ENCODE measurements at regions not wholly inside any gene's neighbourhood (a gene's known extent, or its start where the extent isn't known, plus 50 kb on each side); places are given as distances from the start of the nearest gene placed in this dataset.

GRCh38 chr6:84282550-84282949 is 55.1 kb upstream of the CEP162 start:
- Histone ChIP-seq H3K23me2 (ENCODE audit: low read depth, low read length) (no peaks in the 10 kb centered on the region; the same call in 1 of the 2 replicates), H4K5ac (ENCODE audit: insufficient read length, low read depth, low read length) (no peak overlapping the region), H3K79me2 (ENCODE audit: control insufficient read depth in 1 of 2, insufficient read depth in 2 of 2, low read length in 2 of 2) (no peaks in the 10 kb centered on the region), H3K4me1 (replicated peaks in 1 of 4; ENCODE audit: control insufficient read depth in 3 of 4, insufficient read depth in 4 of 4, low read length in 3 of 4) (peaks cover 0 to 3% (median 0%) of the 10 kb centered on the region in 4 experiments; a peak in 1 of 7 replicates), H3K56ac (replicated peaks; ENCODE audit: insufficient read length, low read depth, low read length) (no peak overlapping the region), H2BK15ac (ENCODE audit: low read length) (no peak overlapping the region), H3K14ac (ENCODE audit: insufficient read length) (no peak overlapping the region), H3K27me3 (replicated peaks in 1 of 4; ENCODE audit: control insufficient read depth in 3 of 4, extremely low read depth in 1 of 4, insufficient read depth in 3 of 4, low read length in 3 of 4) (no peaks in the 10 kb centered on the region), H4K20me1 (replicated peaks in 1 of 2; ENCODE audit: control insufficient read depth in 1 of 2, insufficient read depth in 2 of 2, low read length in 2 of 2) (no peaks in the 10 kb centered on the region), H3K4me2 (ENCODE audit: insufficient read depth in 1 of 2, low read depth in 2 of 2, low read length in 2 of 2) (no peak overlapping the region), H4K91ac (replicated peaks; ENCODE audit: insufficient read length, low read length) (no peak overlapping the region), H2BK120ac (replicated peaks; ENCODE audit: low read depth, low read length) (no peak overlapping the region), H3K36me3 (ENCODE audit: control insufficient read depth in 2 of 4, insufficient read depth in 4 of 4, low read length in 3 of 4) (no peaks in the 10 kb centered on the region), H3K23ac (ENCODE audit: insufficient read length) (no peak overlapping the region), H3K9me3 (ENCODE audit: insufficient read depth in 2 of 2, low read depth in 1 of 2, low read length in 1 of 2) (no peaks in the 10 kb centered on the region), H3K18ac (ENCODE audit: extremely low read depth, low read length) (no peak overlapping the region), H3K79me1 (ENCODE audit: low read depth, low read length) (no peaks in the 10 kb centered on the region), H3K4ac (replicated peaks; ENCODE audit: insufficient read length, low read depth, low read length) (no peak overlapping the region), H3K4me3 (ENCODE audit: extremely low read depth in 1 of 4, insufficient read depth in 2 of 4, low read depth in 3 of 4, low read length in 4 of 4) (no peak overlapping the region), H3K9ac (replicated peaks in 1 of 4; ENCODE audit: extremely low read depth in 1 of 4, low read depth in 3 of 4, low read length in 3 of 4) (no peak overlapping the region), H2BK5ac (ENCODE audit: low read depth, low read length) (no peak overlapping the region), H4K8ac (ENCODE audit: extremely low read depth, insufficient read depth, low read length) (no peak overlapping the region), H2AFZ (ENCODE audit: low read length) (no peak overlapping the region), H2AK5ac (ENCODE audit: low read depth, low read length) (no peak overlapping the region), H2BK12ac (ENCODE audit: low read depth, low read length) (no peak overlapping the region), H3K27ac (ENCODE audit: low read depth, low read length) (no peak overlapping the region), H2BK20ac (ENCODE audit: low read length) (no peak overlapping the region)
- CTCF ChIA-PET (ENCODE audit: partially characterized antibody): interaction anchor here (1.7 to 2.3 kb wide), 2 partner anchors 26 to 63 kb away, joined by 3 to 6 read pairs; no protein-coding TSS in a partner anchor
- POLR2A ChIA-PET (ENCODE audit: partially characterized antibody): no interaction called here
- TF ChIP-seq POLR2A (IDR thresholded peaks at IDR 0.05; ENCODE audit: control extremely low read depth in 1 of 2, low read depth in 2 of 2, low read length in 2 of 2) (no peak), FOSL1 (IDR thresholded peaks at IDR 0.05; ENCODE audit: insufficient read depth, low read depth, low read length) (no peak), CTCF (IDR thresholded peaks at IDR 0.05; ENCODE audit: control extremely low read depth in 1 of 3, insufficient read depth in 1 of 3, low read depth in 1 of 3, low read length in 3 of 3) (no peak), BCL11A (IDR thresholded peaks at IDR 0.05; ENCODE audit: low read depth in 2 of 2, low read length in 2 of 2) (no peak), TBP (IDR thresholded peaks at IDR 0.05; ENCODE audit: low read depth, low read length) (no peak), CBX5 (IDR thresholded peaks at IDR 0.05; ENCODE audit: low read depth, low read length) (no peak), SIX5 (IDR thresholded peaks at IDR 0.05; ENCODE audit: low read depth, low read length) (no peak), JUND (IDR thresholded peaks at IDR 0.05; ENCODE audit: low read length) (no peak), RXRA (IDR thresholded peaks at IDR 0.05; ENCODE audit: insufficient read depth, low read depth, low read length) (no peak), POU5F1 (IDR thresholded peaks at IDR 0.05; ENCODE audit: low read depth, low read length) (no peak), PHF8 (conservative IDR thresholded peaks at IDR 0.05; ENCODE audit: low read depth, low read length) (no peak)
- DNase-seq (ENCODE audit: low read depth in 1 of 2, low spot score in 2 of 2): no peak
- WGBS, 2 experiments (ENCODE audit: extremely low coverage in 1 of 2, insufficient coverage in 1 of 2, insufficient read length in 1 of 2, insufficient replicate concordance in 2 of 2, low coverage in 1 of 2, low lambda C conversion rate in 2 of 2, missing lambda C conversion rate in 1 of 2): 94% methylated on average over 10 of the region's 10 CpGs; no CpG with 5 or more reads in 1 of the 2 experiments
- no peak for FAIRE-seq

All from H1 (cell line).